GM23338 (cell line): ENCODE measurements at regions not wholly inside any gene's neighbourhood (a gene's known extent, or its start where the extent isn't known, plus 50 kb on each side); places are given as distances from the start of the nearest gene placed in this dataset.

Experiments
- ATAC-seq: fragments of 200-7000 bp; cut with Tn5 transposase; 3 replicates; pipeline ENCODE4 v1.9.1; 2020
- DNase-seq: peaks from one replicate; pipeline ENCODE4 v3.0.0-alpha.2; 2015; ENCODE audit warnings: low spot score
- H2AFZ ChIP-seq: fragments of 200-600 bp; sonication (generic); 2 replicates; pipeline ENCODE4 v1.8.0; 2016; ENCODE audit warnings: antibody characterized with exemption, mild to moderate bottlenecking, moderate library complexity
- H3F3A ChIP-seq: fragments of 200-600 bp; sonication (generic); replicated peaks from 2 replicates; pipeline ENCODE4 v1.8.0; 2017; ENCODE audit warnings: antibody characterized with exemption, mixed run types, low read depth
- H3K27ac ChIP-seq: fragments of 200-600 bp; sonication (generic); 2 replicates; pipeline ENCODE4 v1.6.1; 2016; ENCODE audit warnings: low read depth
- H3K27me3 ChIP-seq: fragments of 200-600 bp; sonication (generic); 2 replicates; pipeline ENCODE4 v1.8.0; 2016; ENCODE audit warnings: mild to moderate bottlenecking, mixed run types, moderate library complexity; ENCODE audit not compliant: insufficient read depth
- H3K36me3 ChIP-seq: fragments of 200-600 bp; sonication (generic); 2 replicates; pipeline ENCODE4 v1.8.0; 2016; ENCODE audit warnings: mild to moderate bottlenecking; ENCODE audit not compliant: insufficient read depth
- H3K4me1 ChIP-seq: fragments of 200-600 bp; sonication (generic); 2 replicates; pipeline ENCODE4 v1.8.0; 2016; ENCODE audit warnings: mild to moderate bottlenecking, moderate library complexity; ENCODE audit not compliant: insufficient read depth
- H3K4me2 ChIP-seq: fragments of 200-600 bp; sonication (generic); 2 replicates; pipeline ENCODE4 v1.7.1; 2017; ENCODE audit warnings: mixed run types
- H3K4me3 ChIP-seq: fragments of 200-600 bp; sonication (generic); 2 replicates; pipeline ENCODE4 v1.6.1; 2016; ENCODE audit warnings: mixed run types
- H3K79me2 ChIP-seq: fragments of 200-600 bp; sonication (generic); replicated peaks from 2 replicates; pipeline ENCODE4 v1.8.0; 2017; ENCODE audit warnings: mild to moderate bottlenecking; ENCODE audit not compliant: insufficient read depth
- H3K9me2 ChIP-seq: fragments of 200-600 bp; sonication (generic); 2 replicates; pipeline ENCODE4 v1.8.0; 2017; ENCODE audit not compliant: insufficient read depth
- H4K20me1 ChIP-seq: fragments of 200-600 bp; sonication (generic); replicated peaks from 2 replicates; pipeline ENCODE4 v1.8.0; 2017; ENCODE audit warnings: mild to moderate bottlenecking; ENCODE audit not compliant: insufficient read depth
- H3K27ac Mint-ChIP-seq: 2 replicates; pipeline ENCODE4 v1.8.0; 2020; ENCODE audit warnings: inconsistent platforms, mild to moderate bottlenecking, moderate library complexity, mixed read lengths
- H3K27me3 Mint-ChIP-seq: 3 replicates; pipeline ENCODE4 v1.8.0; 2022; ENCODE audit warnings: low read depth, mild to moderate bottlenecking, moderate library complexity, mixed read lengths, inconsistent platforms; ENCODE audit not compliant: insufficient read depth, poor library complexity
- H3K36me3 Mint-ChIP-seq: 3 replicates; pipeline ENCODE4 v1.8.0; 2021; ENCODE audit warnings: low read depth, mild to moderate bottlenecking, inconsistent platforms, moderate library complexity, mixed read lengths
- H3K4me1 Mint-ChIP-seq: 3 replicates; pipeline ENCODE4 v1.8.0; 2020; ENCODE audit warnings: mild to moderate bottlenecking, inconsistent platforms, mixed read lengths
- H3K4me3 Mint-ChIP-seq: 3 replicates; pipeline ENCODE4 v1.8.0; 2021; ENCODE audit warnings: moderate library complexity, mild to moderate bottlenecking, inconsistent platforms, mixed read lengths
- H3K9me3 Mint-ChIP-seq: 3 replicates; pipeline ENCODE4 v1.8.0; 2020; ENCODE audit warnings: moderate library complexity, mild to moderate bottlenecking, inconsistent platforms, mixed read lengths
- JUNB ChIP-seq: IDR thresholded peaks from one replicate; pipeline ENCODE4 v1.6.1; 2016; ENCODE audit warnings: antibody characterized with exemption; ENCODE audit not compliant: unreplicated experiment
- POLR2AphosphoS5 ChIP-seq: IDR thresholded peaks from 2 replicates; pipeline ENCODE4 v1.6.1; 2016; ENCODE audit warnings: antibody characterized with exemption, low read depth
- TF ChIP-seq, protein P1 (sequence below), 2 experiments: fragments of 200-600 bp in 1 of 2; sonication (generic) in 1 of 2; conservative IDR thresholded peaks; 2 replicates each; pipeline versions ENCODE4 v1.5.1 to v1.6.1; 2016 to 2017; ENCODE audit warnings: antibody characterized with exemption in 2 of 2, low read depth in 2 of 2, mild to moderate bottlenecking in 2 of 2, moderate library complexity in 1 of 2
- TF ChIP-seq, protein P2 (sequence below): IDR thresholded peaks from one replicate; pipeline ENCODE4 v1.6.1; 2018; ENCODE audit warnings: antibody characterized with exemption; ENCODE audit not compliant: unreplicated experiment
- TF ChIP-seq, protein P3 (sequence below): IDR thresholded peaks from 2 replicates; pipeline ENCODE4 v1.6.1; 2016; ENCODE audit warnings: antibody characterized with exemption

DNA sequence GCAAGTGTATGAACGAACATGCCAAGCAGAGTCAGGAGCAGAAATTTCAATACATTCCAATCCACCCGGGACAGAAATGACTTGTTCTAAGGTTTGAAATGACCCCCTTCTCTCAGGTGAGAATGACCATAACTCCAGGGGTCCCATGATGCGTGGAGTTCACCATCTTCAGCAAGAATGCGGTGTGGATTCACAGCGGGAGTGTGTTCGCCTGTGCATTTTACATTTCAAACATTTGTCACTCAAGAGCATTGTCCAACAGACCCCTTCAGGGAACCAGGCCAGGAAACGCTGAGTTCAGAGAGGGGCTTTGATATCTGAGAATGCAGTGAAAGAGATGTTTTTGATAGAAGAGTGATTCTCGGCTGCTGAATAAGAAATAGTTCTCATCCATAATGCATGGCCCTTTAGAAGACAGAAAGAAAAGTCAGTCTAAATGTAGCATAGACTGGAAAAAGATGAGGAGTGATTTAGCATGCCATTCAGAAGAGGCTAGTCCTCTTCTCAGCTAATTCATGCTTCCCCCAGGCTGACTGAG is 200.3 kb upstream of the KCNG1 start:
- peaks cover 12% of the 10 kb centered on the region; the same call in 1 of the 2 replicates for H3K9me2 ChIP-seq
- ATAC-seq: no peak
- no peak overlapping the region for H3K27ac Mint-ChIP-seq

More for the DNA sequence above, 200.3 kb upstream of the KCNG1 start:
- no peak for DNase-seq
- Histone ChIP-seq H3K4me2 (no peak overlapping the region), H3K79me2 (no peaks in the 10 kb centered on the region), H3K36me3 (no peaks in the 10 kb centered on the region), H3K27ac (no peak overlapping the region), H3F3A (no peaks in the 10 kb centered on the region), H3K4me1 (peaks cover 32% of the 10 kb centered on the region), H3K4me3 (no peak overlapping the region), H4K20me1 (no peaks in the 10 kb centered on the region), H2AFZ (peak overlapping the region; percentile 1; the same call in 1 of the 2 replicates), H3K27me3 (peaks cover 7% of the 10 kb centered on the region)
- Mint-ChIP-seq H3K36me3 (peaks cover 9% of the 10 kb centered on the region; the same call in 2 of the 3 replicates), H3K9me3 (peaks cover 21% of the 10 kb centered on the region), H3K4me1 (peaks cover 33% of the 10 kb centered on the region), H3K4me3 (no peak overlapping the region), H3K27me3 (peaks cover 12% of the 10 kb centered on the region)
- TF ChIP-seq JUNB (no peak), POLR2AphosphoS5 (no peak)
- TF ChIP-seq, protein P1, sequence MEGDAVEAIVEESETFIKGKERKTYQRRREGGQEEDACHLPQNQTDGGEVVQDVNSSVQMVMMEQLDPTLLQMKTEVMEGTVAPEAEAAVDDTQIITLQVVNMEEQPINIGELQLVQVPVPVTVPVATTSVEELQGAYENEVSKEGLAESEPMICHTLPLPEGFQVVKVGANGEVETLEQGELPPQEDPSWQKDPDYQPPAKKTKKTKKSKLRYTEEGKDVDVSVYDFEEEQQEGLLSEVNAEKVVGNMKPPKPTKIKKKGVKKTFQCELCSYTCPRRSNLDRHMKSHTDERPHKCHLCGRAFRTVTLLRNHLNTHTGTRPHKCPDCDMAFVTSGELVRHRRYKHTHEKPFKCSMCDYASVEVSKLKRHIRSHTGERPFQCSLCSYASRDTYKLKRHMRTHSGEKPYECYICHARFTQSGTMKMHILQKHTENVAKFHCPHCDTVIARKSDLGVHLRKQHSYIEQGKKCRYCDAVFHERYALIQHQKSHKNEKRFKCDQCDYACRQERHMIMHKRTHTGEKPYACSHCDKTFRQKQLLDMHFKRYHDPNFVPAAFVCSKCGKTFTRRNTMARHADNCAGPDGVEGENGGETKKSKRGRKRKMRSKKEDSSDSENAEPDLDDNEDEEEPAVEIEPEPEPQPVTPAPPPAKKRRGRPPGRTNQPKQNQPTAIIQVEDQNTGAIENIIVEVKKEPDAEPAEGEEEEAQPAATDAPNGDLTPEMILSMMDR (conservative IDR thresholded peaks at IDR 0.05; ENCODE audit: low read depth in 2 of 2): no peak
- TF ChIP-seq, protein P2, sequence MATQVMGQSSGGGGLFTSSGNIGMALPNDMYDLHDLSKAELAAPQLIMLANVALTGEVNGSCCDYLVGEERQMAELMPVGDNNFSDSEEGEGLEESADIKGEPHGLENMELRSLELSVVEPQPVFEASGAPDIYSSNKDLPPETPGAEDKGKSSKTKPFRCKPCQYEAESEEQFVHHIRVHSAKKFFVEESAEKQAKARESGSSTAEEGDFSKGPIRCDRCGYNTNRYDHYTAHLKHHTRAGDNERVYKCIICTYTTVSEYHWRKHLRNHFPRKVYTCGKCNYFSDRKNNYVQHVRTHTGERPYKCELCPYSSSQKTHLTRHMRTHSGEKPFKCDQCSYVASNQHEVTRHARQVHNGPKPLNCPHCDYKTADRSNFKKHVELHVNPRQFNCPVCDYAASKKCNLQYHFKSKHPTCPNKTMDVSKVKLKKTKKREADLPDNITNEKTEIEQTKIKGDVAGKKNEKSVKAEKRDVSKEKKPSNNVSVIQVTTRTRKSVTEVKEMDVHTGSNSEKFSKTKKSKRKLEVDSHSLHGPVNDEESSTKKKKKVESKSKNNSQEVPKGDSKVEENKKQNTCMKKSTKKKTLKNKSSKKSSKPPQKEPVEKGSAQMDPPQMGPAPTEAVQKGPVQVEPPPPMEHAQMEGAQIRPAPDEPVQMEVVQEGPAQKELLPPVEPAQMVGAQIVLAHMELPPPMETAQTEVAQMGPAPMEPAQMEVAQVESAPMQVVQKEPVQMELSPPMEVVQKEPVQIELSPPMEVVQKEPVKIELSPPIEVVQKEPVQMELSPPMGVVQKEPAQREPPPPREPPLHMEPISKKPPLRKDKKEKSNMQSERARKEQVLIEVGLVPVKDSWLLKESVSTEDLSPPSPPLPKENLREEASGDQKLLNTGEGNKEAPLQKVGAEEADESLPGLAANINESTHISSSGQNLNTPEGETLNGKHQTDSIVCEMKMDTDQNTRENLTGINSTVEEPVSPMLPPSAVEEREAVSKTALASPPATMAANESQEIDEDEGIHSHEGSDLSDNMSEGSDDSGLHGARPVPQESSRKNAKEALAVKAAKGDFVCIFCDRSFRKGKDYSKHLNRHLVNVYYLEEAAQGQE: no peak
- TF ChIP-seq, protein P3, sequence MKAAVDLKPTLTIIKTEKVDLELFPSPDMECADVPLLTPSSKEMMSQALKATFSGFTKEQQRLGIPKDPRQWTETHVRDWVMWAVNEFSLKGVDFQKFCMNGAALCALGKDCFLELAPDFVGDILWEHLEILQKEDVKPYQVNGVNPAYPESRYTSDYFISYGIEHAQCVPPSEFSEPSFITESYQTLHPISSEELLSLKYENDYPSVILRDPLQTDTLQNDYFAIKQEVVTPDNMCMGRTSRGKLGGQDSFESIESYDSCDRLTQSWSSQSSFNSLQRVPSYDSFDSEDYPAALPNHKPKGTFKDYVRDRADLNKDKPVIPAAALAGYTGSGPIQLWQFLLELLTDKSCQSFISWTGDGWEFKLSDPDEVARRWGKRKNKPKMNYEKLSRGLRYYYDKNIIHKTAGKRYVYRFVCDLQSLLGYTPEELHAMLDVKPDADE: no peak
